GM19468 (cell line): ENCODE measurements at regions not wholly inside any gene's neighbourhood (a gene's known extent, or its start where the extent isn't known, plus 50 kb on each side); places are given as distances from the start of the nearest gene placed in this dataset.

Experiments used
- ATAC-seq: cut with Tn5 transposase; IDR thresholded peaks from one replicate; pipeline ENCODE4 v1.9.1; 2021; ENCODE audit warnings: mild to moderate bottlenecking, moderate library complexity, moderate number of reproducible peaks; ENCODE audit not compliant: unreplicated experiment; ENCODE audit errors: extremely low read depth

- ATAC-seq, result no peak
Observed at GRCh38 chr15:85973584-85974347, 105.9 kb upstream of the AGBL1 start.

GRCh38 chr15:85974348-85974705 is 105.3 kb upstream of the AGBL1 start:
- no peak for ATAC-seq

- no peak for ATAC-seq
Observed at GRCh38 chr15:85974742-85975141, 104.9 kb upstream of the AGBL1 start.

- no peak for ATAC-seq
Observed at GRCh38 chr15:85976102-85976501, 103.6 kb upstream of the AGBL1 start.

GRCh38 chr15:85976986-85977385 is 102.7 kb upstream of the AGBL1 start:
- ATAC-seq, result no peak

- no peak for ATAC-seq
Observed at GRCh38 chr15:85977586-85977985, 102.1 kb upstream of the AGBL1 start.

- no peak for ATAC-seq
Observed at GRCh38 chr15:85979929-85980328, 99.7 kb upstream of the AGBL1 start.

GRCh38 chr15:85980946-85981345 is 98.7 kb upstream of the AGBL1 start:
- no peak for ATAC-seq

- ATAC-seq, result no peak
Observed at GRCh38 chr15:85984241-85984640, 95.4 kb upstream of the AGBL1 start.

- no peak for ATAC-seq
Observed at GRCh38 chr15:85986116-85986515, 93.6 kb upstream of the AGBL1 start.

GRCh38 chr15:85986741-85987140 is 92.9 kb upstream of the AGBL1 start:
- no peak for ATAC-seq

GRCh38 chr15:85988741-85989140 is 90.9 kb upstream of the AGBL1 start:
- ATAC-seq, result no peak

- no peak for ATAC-seq
Observed at GRCh38 chr15:85992224-85992623, 87.4 kb upstream of the AGBL1 start.

- no peak for ATAC-seq
Observed at GRCh38 chr15:85993116-85993515, 86.6 kb upstream of the AGBL1 start.

GRCh38 chr15:85997618-85998017 is 82.1 kb upstream of the AGBL1 start:
- ATAC-seq, result no peak

- no peak for ATAC-seq
Observed at GRCh38 chr15:85999658-86000057, 80.0 kb upstream of the AGBL1 start.

- no peak for ATAC-seq
Observed at GRCh38 chr15:86001200-86001599, 78.5 kb upstream of the AGBL1 start.

GRCh38 chr15:86002444-86002843 is 77.2 kb upstream of the AGBL1 start:
- no peak for ATAC-seq

- ATAC-seq, result no peak
Observed at GRCh38 chr15:86004061-86004460, 75.6 kb upstream of the AGBL1 start.

GRCh38 chr15:86006546-86006945 is 73.1 kb upstream of the AGBL1 start:
- ATAC-seq, result no peak

GRCh38 chr15:86009727-86010126 is 69.9 kb upstream of the AGBL1 start:
- ATAC-seq, result no peak

- ATAC-seq, result no peak
Observed at GRCh38 chr15:86010398-86010797, 69.3 kb upstream of the AGBL1 start.
